ENCODE measurements at regions not wholly inside any gene's neighbourhood (a gene's known extent, or its start where the extent isn't known, plus 50 kb on each side); places are given as distances from the start of the nearest gene placed in this dataset.

GRCh38 chr16:86038926-86039310 lies 140.0 kb downstream of the IRF8 start:
- POLR2A ChIA-PET = no interaction called here
- no peak for DNase-seq (ENCODE audit: extremely low spot score)
- CTCF ChIA-PET = no interaction called here
- TF ChIP-seq HDGF (IDR thresholded peaks at IDR 0.05; ENCODE audit: borderline replicate concordance) (no peak), FOXK2 (IDR thresholded peaks at IDR 0.05) (no peak), ELF4 (IDR thresholded peaks at IDR 0.05) (no peak), ARNT (IDR thresholded peaks at IDR 0.05) (no peak)

- POLR2A ChIA-PET = no interaction called here
- TF ChIP-seq ARNT (IDR thresholded peaks at IDR 0.05) (no peak), PKNOX1 (IDR thresholded peaks at IDR 0.05) (no peak), FOXM1 (IDR thresholded peaks at IDR 0.05; ENCODE audit: borderline replicate concordance) (no peak), LEF1 (IDR thresholded peaks at IDR 0.05; ENCODE audit: borderline replicate concordance) (no peak), TARDBP (IDR thresholded peaks at IDR 0.05) (no peak)
- CTCF ChIA-PET = no interaction called here
- no peak for DNase-seq (ENCODE audit: extremely low spot score)
These were observed 140.6 kb downstream of the IRF8 start for GRCh38 chr16:86039606-86040005.

- DNase-seq (ENCODE audit: extremely low spot score) = no peak
- ChIA-PET CTCF (no interaction called here), POLR2A (no interaction called here)
- no peak for TF ChIP-seq FOXK2 (IDR thresholded peaks at IDR 0.05)
- no peak for TF ChIP-seq ELF4 (IDR thresholded peaks at IDR 0.05)
- no peak for TF ChIP-seq ZNF384 (IDR thresholded peaks at IDR 0.05)
- TF ChIP-seq TARDBP (IDR thresholded peaks at IDR 0.05) = no peak
- TF ChIP-seq NFRKB (IDR thresholded peaks at IDR 0.05) = no peak
- no peak for TF ChIP-seq PKNOX1 (IDR thresholded peaks at IDR 0.05)
- no peak for TF ChIP-seq SUZ12 (IDR thresholded peaks at IDR 0.05)
- no peak for TF ChIP-seq BHLHE40 (IDR thresholded peaks at IDR 0.05; ENCODE audit: borderline replicate concordance)
These were observed 141.5 kb downstream of the IRF8 start for GRCh38 chr16:86040496-86040895.

DNA sequence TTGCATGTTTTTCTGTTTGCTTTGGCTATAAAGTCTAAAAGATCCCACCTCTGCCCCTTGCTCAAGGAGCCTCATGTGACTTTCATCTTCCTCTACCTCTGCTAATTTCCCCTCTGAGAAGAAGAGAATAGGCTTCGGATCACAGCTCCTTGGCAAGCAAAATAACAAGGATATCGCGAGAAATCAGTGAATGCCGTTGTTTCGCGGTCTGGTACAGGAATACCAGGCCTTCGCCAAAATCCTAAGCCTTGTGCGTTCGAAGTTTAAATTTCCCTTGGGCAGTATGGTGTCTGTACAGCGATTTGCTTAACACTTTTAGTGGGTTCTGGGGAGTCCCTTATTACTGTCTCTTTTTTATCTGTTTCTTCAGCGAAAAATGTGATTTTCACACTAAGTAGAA lies 142.3 kb downstream of the IRF8 start:
- CTCF ChIA-PET = interaction anchor here (0.8 kb wide), 1 partner anchor 8 kb away, joined by 3 read pairs; no protein-coding TSS in a partner anchor
- POLR2A ChIA-PET = no interaction called here
- no peak for TF ChIP-seq SUZ12 (IDR thresholded peaks at IDR 0.05)
- no peak for TF ChIP-seq ZNF384 (IDR thresholded peaks at IDR 0.05)
- TF ChIP-seq TARDBP (IDR thresholded peaks at IDR 0.05) = no peak
- TF ChIP-seq PKNOX1 (IDR thresholded peaks at IDR 0.05) = no peak
- no peak for TF ChIP-seq L3MBTL2 (conservative IDR thresholded peaks at IDR 0.05)
- no peak for TF ChIP-seq LEF1 (IDR thresholded peaks at IDR 0.05; ENCODE audit: borderline replicate concordance)
- no peak for TF ChIP-seq BHLHE40 (IDR thresholded peaks at IDR 0.05; ENCODE audit: borderline replicate concordance)
- no peak for TF ChIP-seq ARNT (IDR thresholded peaks at IDR 0.05)
- TF ChIP-seq NFRKB (IDR thresholded peaks at IDR 0.05) = no peak
- no peak for TF ChIP-seq SP1 (IDR thresholded peaks at IDR 0.05)
- no peak for TF ChIP-seq FOXM1 (IDR thresholded peaks at IDR 0.05; ENCODE audit: borderline replicate concordance)
- no peak for TF ChIP-seq FOXA1 (IDR thresholded peaks at IDR 0.05)
- no peak for TF ChIP-seq FOXK2 (IDR thresholded peaks at IDR 0.05)
- no peak for TF ChIP-seq CTBP1 (IDR thresholded peaks at IDR 0.05; ENCODE audit: borderline replicate concordance)
- TF ChIP-seq ELF4 (IDR thresholded peaks at IDR 0.05) = no peak
- no peak for TF ChIP-seq HDGF (IDR thresholded peaks at IDR 0.05; ENCODE audit: borderline replicate concordance)
- no peak for DNase-seq (ENCODE audit: extremely low spot score)

- DNase-seq (ENCODE audit: extremely low spot score) = no peak
- CTCF ChIA-PET = no interaction called here
- POLR2A ChIA-PET = no interaction called here
These were observed 142.8 kb downstream of the IRF8 start for GRCh38 chr16:86041807-86042206.

DNA sequence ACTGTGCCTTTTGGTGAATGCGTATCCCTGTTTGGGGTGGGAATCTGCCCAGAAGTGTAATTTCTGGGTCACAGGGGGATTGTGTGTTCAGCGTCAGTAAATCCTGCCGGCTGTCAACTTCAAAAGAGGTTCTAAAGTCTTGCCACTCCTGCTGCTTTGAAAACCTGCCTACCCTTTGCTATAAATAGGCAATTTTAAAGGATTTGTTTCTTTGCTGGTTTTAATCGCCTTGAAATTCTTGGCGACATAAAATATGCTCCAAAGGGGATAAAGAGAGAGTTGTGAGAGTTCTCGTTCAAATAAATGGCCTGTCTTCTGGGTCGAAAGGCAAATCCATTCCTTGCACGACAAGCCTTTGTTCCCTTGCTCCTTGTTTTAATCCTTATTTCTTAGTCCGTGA lies 143.4 kb downstream of the IRF8 start:
- ChIA-PET CTCF (no interaction called here), POLR2A (no interaction called here)

More at GRCh38 chr16:86041807-86042206, 142.8 kb downstream of the IRF8 start:
- no peak for TF ChIP-seq ELF4 (IDR thresholded peaks at IDR 0.05)
- no peak for TF ChIP-seq TARDBP (IDR thresholded peaks at IDR 0.05)
- no peak for TF ChIP-seq NFRKB (IDR thresholded peaks at IDR 0.05)
- TF ChIP-seq LEF1 (IDR thresholded peaks at IDR 0.05; ENCODE audit: borderline replicate concordance) = no peak
- TF ChIP-seq SP1 (IDR thresholded peaks at IDR 0.05) = no peak
- no peak for TF ChIP-seq SUZ12 (IDR thresholded peaks at IDR 0.05)
- TF ChIP-seq PKNOX1 (IDR thresholded peaks at IDR 0.05) = no peak
- no peak for TF ChIP-seq ARNT (IDR thresholded peaks at IDR 0.05)
- no peak for TF ChIP-seq L3MBTL2 (conservative IDR thresholded peaks at IDR 0.05)
- TF ChIP-seq BHLHE40 (IDR thresholded peaks at IDR 0.05; ENCODE audit: borderline replicate concordance) = no peak
- no peak for TF ChIP-seq FOXA1 (IDR thresholded peaks at IDR 0.05)
- TF ChIP-seq FOXM1 (IDR thresholded peaks at IDR 0.05; ENCODE audit: borderline replicate concordance) = no peak
- no peak for TF ChIP-seq FOXK2 (IDR thresholded peaks at IDR 0.05)
- no peak for TF ChIP-seq HDGF (IDR thresholded peaks at IDR 0.05; ENCODE audit: borderline replicate concordance)
- TF ChIP-seq CTBP1 (IDR thresholded peaks at IDR 0.05; ENCODE audit: borderline replicate concordance) = no peak
- TF ChIP-seq ZNF384 (IDR thresholded peaks at IDR 0.05) = no peak

More for the DNA sequence above, 143.4 kb downstream of the IRF8 start:
- TF ChIP-seq ARNT (IDR thresholded peaks at IDR 0.05) = no peak
- no peak for DNase-seq (ENCODE audit: extremely low spot score)
